C1 segment of cervical spinal cord (tissue), 14 donors: ENCODE measurements at regions not wholly inside any gene's neighbourhood (a gene's known extent, or its start where the extent isn't known, plus 50 kb on each side); places are given as distances from the start of the nearest gene placed in this dataset.

Experiments used
- DNase-seq, 14 donors: peaks; one replicate each; lab custom pipeline; 2025; lab: John Stamatoyannopoulos, UW

- no peak for DNase-seq
Observed at GRCh38 chr2:120440521-120441350, 94.8 kb downstream of the INHBB start.

DNA sequence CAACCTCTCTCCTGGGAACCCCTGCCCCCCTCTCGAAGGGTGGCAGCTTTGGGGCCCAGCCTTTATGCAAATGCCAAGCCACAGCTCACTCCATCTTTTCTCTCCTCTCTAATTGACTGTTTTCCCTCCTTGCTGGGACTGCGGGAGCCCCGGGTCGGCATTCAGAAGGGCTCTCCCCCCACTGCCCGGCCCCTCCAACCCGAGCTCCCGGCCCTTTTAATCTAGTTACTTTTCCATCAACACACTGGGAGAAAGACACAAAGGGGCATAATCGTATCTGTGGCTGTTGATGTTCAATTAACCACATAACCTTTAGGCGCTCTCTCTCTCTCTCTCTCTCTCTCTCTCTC, 95.4 kb downstream of the INHBB start:
- DNase-seq, result no peak

DNA sequence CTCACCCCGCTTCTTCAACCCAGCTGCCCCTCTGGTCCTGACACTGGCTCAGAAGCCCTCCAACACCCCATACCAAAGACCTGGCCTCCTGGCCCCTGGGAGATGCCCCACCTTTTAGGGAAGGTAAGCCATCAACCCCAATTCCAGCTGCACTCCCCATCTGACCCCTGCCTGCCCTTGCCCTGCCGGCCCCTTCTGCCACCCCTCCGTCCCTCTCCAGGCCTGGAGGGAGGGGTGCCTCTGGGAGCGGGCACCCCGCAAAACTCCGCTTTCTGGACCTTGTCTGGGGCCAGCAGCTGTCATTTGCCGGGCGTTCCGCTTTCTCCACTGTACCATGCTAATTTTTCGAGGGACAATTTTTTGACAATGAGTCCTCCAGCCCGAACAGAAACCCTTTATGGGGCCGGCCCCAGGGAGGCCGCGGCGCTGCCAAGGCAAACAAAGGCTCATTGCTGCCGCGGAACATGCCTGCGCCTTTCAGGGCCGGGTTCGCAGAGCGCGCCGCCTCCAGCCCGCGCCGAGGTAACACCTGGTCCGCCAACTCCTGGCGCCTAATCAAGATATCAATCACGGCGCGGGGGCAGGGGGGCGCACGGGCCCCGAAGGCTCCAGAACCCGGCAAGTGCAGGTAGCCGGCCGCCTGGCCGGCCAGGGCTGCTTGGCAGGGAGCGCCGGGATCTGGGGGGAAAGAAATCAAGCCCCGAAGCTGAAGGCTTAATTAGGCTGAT, 96.0 kb downstream of the INHBB start:
- DNase-seq, result peak in 12 of 14 donors; percentile 6 to 68 (median 52)

GRCh38 chr2:120442541-120442922, 96.6 kb downstream of the INHBB start:
- no peak for DNase-seq

- no peak for DNase-seq
Observed at GRCh38 chr2:120442923-120443571, 97.1 kb downstream of the INHBB start.

- DNase-seq, result no peak
Observed at GRCh38 chr2:120443946-120444345, 98.0 kb downstream of the INHBB start.

- no peak for DNase-seq
Observed at GRCh38 chr2:120444691-120445240, 98.8 kb downstream of the INHBB start.

GRCh38 chr2:120445449-120446143, 99.7 kb downstream of the INHBB start:
- DNase-seq, result no peak

- DNase-seq, result no peak
Observed at GRCh38 chr2:120446236-120447126, 100.5 kb downstream of the INHBB start.

- peak in 2 of 14 donors; percentile 43 to 59 for DNase-seq
Observed at GRCh38 chr2:120447127-120447785, 101.3 kb downstream of the INHBB start.

- no peak for DNase-seq
Observed at GRCh38 chr2:120448436-120448835, 102.5 kb downstream of the INHBB start.

GRCh38 chr2:120448961-120449810, 103.2 kb downstream of the INHBB start:
- no peak for DNase-seq

GRCh38 chr2:120450196-120450820, 104.4 kb downstream of the INHBB start:
- DNase-seq, result no peak

DNA sequence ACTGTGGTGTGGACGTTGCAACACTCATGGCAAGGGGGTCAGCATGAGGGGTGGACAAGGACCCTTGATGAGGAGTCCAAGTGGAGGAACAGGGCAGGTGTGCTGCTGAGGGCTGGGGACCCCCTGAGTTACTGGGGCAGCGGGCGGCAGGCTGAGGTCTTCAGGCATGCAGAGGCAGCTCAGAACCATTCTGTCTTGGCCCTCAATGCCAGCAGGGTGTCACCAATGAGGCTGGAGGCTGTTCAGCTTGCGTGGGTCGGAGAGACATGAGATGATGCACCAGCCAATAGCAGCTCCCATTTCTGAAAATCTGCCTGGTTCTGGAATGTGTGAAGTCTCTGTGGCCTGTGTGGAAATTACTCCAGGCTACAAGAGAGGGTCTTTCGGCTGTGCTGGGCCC, 105.4 kb downstream of the INHBB start:
- DNase-seq, result no peak

DNA sequence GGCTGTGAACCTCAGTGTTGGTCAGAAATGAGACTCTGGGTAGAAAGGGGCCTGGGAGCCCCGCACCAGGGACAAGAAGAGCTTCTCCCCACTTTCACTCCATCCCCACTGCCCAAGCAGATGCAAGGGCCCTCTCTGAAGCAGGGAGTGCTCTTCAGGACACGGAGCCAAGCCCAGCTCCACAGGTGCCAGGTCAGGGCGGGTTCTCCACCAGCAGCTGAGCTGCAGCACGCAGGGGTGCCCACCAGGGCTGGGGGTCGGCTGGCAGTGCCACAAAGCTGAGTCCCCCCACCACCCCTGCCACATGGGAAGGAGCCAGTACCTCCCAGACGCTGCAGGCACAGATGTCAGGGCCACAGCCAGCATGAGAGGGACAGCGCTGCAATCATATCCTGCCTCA, 106.2 kb downstream of the INHBB start:
- no peak for DNase-seq

- DNase-seq, result no peak
Observed at GRCh38 chr2:120452945-120453634, 107.2 kb downstream of the INHBB start.

GRCh38 chr2:120453635-120453998, 107.7 kb downstream of the INHBB start:
- no peak for DNase-seq
